IMR-90 (cell line): ENCODE measurements at regions not wholly inside any gene's neighbourhood (a gene's known extent, or its start where the extent isn't known, plus 50 kb on each side); places are given as distances from the start of the nearest gene placed in this dataset.

ENCODE experiments used
- ATAC-seq: fragments of 200-7000 bp; cut with Tn5 transposase; 2 replicates; pipeline ENCODE4 v1.9.1; 2020; ENCODE audit warnings: low read depth, mild to moderate bottlenecking, moderate library complexity
- BruUV-seq: library from RNA; stranded (reverse); fragments of 400-500 nt; replicated peaks from 2 replicates; lab custom pipeline; 2021; lab: Mats Ljungman, UMichigan
- CTCF ChIA-PET: fragments of 300-600 bp; formaldehyde crosslinking; extraction: SDS; loops from one replicate; lab custom pipeline; 2021; ENCODE audit warnings: antibody characterized with exemption; lab: Yijun Ruan, JAX
- POLR2A ChIA-PET: fragments of 300-600 bp; sonication (Branson Sonifier 250); formaldehyde crosslinking; loops from one replicate; lab custom pipeline; 2022; ENCODE audit warnings: antibody characterized with exemption; ENCODE audit not compliant: unreplicated experiment; lab: Charles Lee
- DNase-seq: peaks from one replicate; pipeline ENCODE4 v3.0.0; 2013
- H2AFZ ChIP-seq: replicated peaks from 2 replicates; pipeline ENCODE3; 2013; ENCODE audit warnings: low read length, mild to moderate bottlenecking; ENCODE audit not compliant: poor library complexity
- H2AK5ac ChIP-seq: 2 replicates; pipeline ENCODE4 v1.6.1; 2013; ENCODE audit warnings: low read depth, low read length, inconsistent platforms
- H2AK9ac ChIP-seq: replicated peaks from 2 replicates; pipeline ENCODE3; 2013; ENCODE audit warnings: mild to moderate bottlenecking, low read depth, low read length, moderate library complexity; ENCODE audit not compliant: poor library complexity
- H2BK120ac ChIP-seq: 2 replicates; pipeline ENCODE4 v1.6.1; 2013; ENCODE audit warnings: low read depth, low read length, inconsistent platforms
- H2BK15ac ChIP-seq: 3 replicates; pipeline ENCODE4 v1.6.1; 2013; ENCODE audit warnings: low read depth, low read length, inconsistent platforms
- H2BK20ac ChIP-seq: 2 replicates; pipeline ENCODE4 v1.6.1; 2013; ENCODE audit warnings: low read depth, mild to moderate bottlenecking, inconsistent platforms, low read length, moderate library complexity
- H2BK5ac ChIP-seq: 2 replicates; pipeline ENCODE4 v1.6.1; 2013; ENCODE audit warnings: mild to moderate bottlenecking, low read depth, low read length, inconsistent platforms; ENCODE audit not compliant: poor library complexity, severe bottlenecking
- H3K14ac ChIP-seq: replicated peaks from 2 replicates; pipeline ENCODE4 v1.6.1; 2013; ENCODE audit warnings: low read depth, low read length, inconsistent platforms
- H3K18ac ChIP-seq: 2 replicates; pipeline ENCODE4 v1.6.1; 2013; ENCODE audit warnings: low read depth, low read length, control low read depth
- H3K23ac ChIP-seq: 2 replicates; pipeline ENCODE4 v1.6.1; 2013; ENCODE audit warnings: low read depth, low read length, inconsistent platforms
- H3K27ac ChIP-seq: 2 replicates; pipeline ENCODE4 v1.5.1; 2013; ENCODE audit warnings: mild to moderate bottlenecking, control low read depth, low read length; ENCODE audit not compliant: insufficient read depth
- H3K27me3 ChIP-seq: 2 replicates; pipeline ENCODE4 v1.6.1; 2013; ENCODE audit warnings: low read length; ENCODE audit not compliant: control insufficient read depth, insufficient read depth
- H3K36me3 ChIP-seq: 2 replicates; pipeline ENCODE4 v1.6.1; 2013; ENCODE audit warnings: low read length, mixed read lengths; ENCODE audit not compliant: control insufficient read depth, insufficient read depth
- H3K4ac ChIP-seq: 2 replicates; pipeline ENCODE4 v1.6.1; 2013; ENCODE audit warnings: low read depth, low read length, inconsistent platforms
- H3K4me1 ChIP-seq: 2 replicates; pipeline ENCODE4 v1.6.1; 2013; ENCODE audit warnings: low read length, mixed read lengths; ENCODE audit not compliant: control insufficient read depth, insufficient read depth
- H3K4me2 ChIP-seq: 2 replicates; pipeline ENCODE4 v1.6.1; 2013; ENCODE audit warnings: low read depth, mild to moderate bottlenecking, control low read depth, low read length, moderate library complexity
- H3K4me3 ChIP-seq: 2 replicates; pipeline ENCODE4 v1.5.1; 2013; ENCODE audit warnings: low read depth, mild to moderate bottlenecking, control low read depth, low read length, moderate library complexity; ENCODE audit not compliant: insufficient read depth
- H3K56ac ChIP-seq: 2 replicates; pipeline ENCODE4 v1.6.1; 2013; ENCODE audit warnings: low read length, inconsistent platforms; ENCODE audit not compliant: insufficient read depth; ENCODE audit errors: extremely low read depth
- H3K79me1 ChIP-seq, 2 experiments: 2 replicates each; pipeline ENCODE4 v1.6.1; 2013; ENCODE audit warnings: low read length in 2 of 2, inconsistent platforms in 1 of 2, low read depth in 1 of 2
- H3K9ac ChIP-seq: 2 replicates; pipeline ENCODE4 v1.6.1; 2013; ENCODE audit warnings: low read depth, low read length, control low read depth
- H3K9me1 ChIP-seq: 2 replicates; pipeline ENCODE4 v1.6.1; 2013; ENCODE audit warnings: low read length, inconsistent platforms; ENCODE audit not compliant: insufficient read depth
- H3K9me3 ChIP-seq: 2 replicates; pipeline ENCODE4 v1.6.1; 2013; ENCODE audit warnings: low read length; ENCODE audit not compliant: control insufficient read depth, insufficient read depth
- H4K20me1 ChIP-seq: 2 replicates; pipeline ENCODE4 v1.6.1; 2013; ENCODE audit warnings: low read length, inconsistent platforms; ENCODE audit not compliant: insufficient read depth
- H4K5ac ChIP-seq: 2 replicates; pipeline ENCODE4 v1.6.1; 2013; ENCODE audit warnings: mild to moderate bottlenecking, low read depth, low read length, control low read depth
- H4K8ac ChIP-seq, 2 experiments: 2 replicates each; pipeline ENCODE4 v1.6.1; 2013; ENCODE audit warnings: low read depth in 2 of 2, low read length in 2 of 2, control low read depth in 1 of 2, inconsistent platforms in 1 of 2
- H4K91ac ChIP-seq: 2 replicates; pipeline ENCODE4 v1.6.1; 2013; ENCODE audit warnings: low read depth, low read length, inconsistent platforms; ENCODE audit not compliant: insufficient read depth
- BHLHE40 ChIP-seq: fragments of 150-350 bp; IDR thresholded peaks from 2 replicates; pipeline ENCODE4 v1.6.1; 2016; ENCODE audit warnings: mild to moderate bottlenecking, low read depth, low read length
- CEBPB ChIP-seq: IDR thresholded peaks from 2 replicates; pipeline ENCODE4 v1.6.1; 2012; ENCODE audit warnings: low read depth, low read length, improper control_type of control experiment
- CHD1 ChIP-seq: IDR thresholded peaks from 2 replicates; pipeline ENCODE4 v1.6.1; 2012; ENCODE audit warnings: low read depth, low read length, improper control_type of control experiment
- ELK1 ChIP-seq: fragments of 150-350 bp; IDR thresholded peaks from 2 replicates; pipeline ENCODE4 v1.6.1; 2016; ENCODE audit warnings: low read depth, mild to moderate bottlenecking, low read length, moderate library complexity, borderline replicate concordance
- FOS ChIP-seq: fragments of 150-350 bp; IDR thresholded peaks from 2 replicates; pipeline ENCODE4 v1.6.1; 2016; ENCODE audit warnings: low read depth, low read length
- MAFK ChIP-seq: IDR thresholded peaks from 2 replicates; pipeline ENCODE4 v1.6.1; 2012; ENCODE audit warnings: low read depth, low read length, improper control_type of control experiment
- MAZ ChIP-seq: IDR thresholded peaks from 2 replicates; pipeline ENCODE4 v1.6.1; 2012; ENCODE audit warnings: low read depth, mild to moderate bottlenecking, low read length, improper control_type of control experiment, moderate library complexity, borderline replicate concordance
- MXI1 ChIP-seq: IDR thresholded peaks from 2 replicates; pipeline ENCODE4 v1.6.1; 2012; ENCODE audit warnings: low read depth, mild to moderate bottlenecking, low read length, moderate library complexity, borderline replicate concordance
- NFE2L2 ChIP-seq: fragments of 150-350 bp; IDR thresholded peaks from 2 replicates; pipeline ENCODE4 v1.6.1; 2016; ENCODE audit warnings: low read depth, mild to moderate bottlenecking, low read length
- POLR2A ChIP-seq: IDR thresholded peaks from 2 replicates; pipeline ENCODE4 v1.6.1; 2012; ENCODE audit warnings: mild to moderate bottlenecking, low read depth, low read length
- RAD21 ChIP-seq: IDR thresholded peaks from 2 replicates; pipeline ENCODE4 v1.6.1; 2012; ENCODE audit warnings: low read length, improper control_type of control experiment
- RCOR1 ChIP-seq: IDR thresholded peaks from 2 replicates; pipeline ENCODE4 v1.6.1; 2012; ENCODE audit warnings: mild to moderate bottlenecking, low read length, improper control_type of control experiment; ENCODE audit not compliant: insufficient replicate concordance
- RFX5 ChIP-seq: IDR thresholded peaks from 2 replicates; pipeline ENCODE4 v1.8.0; 2012; ENCODE audit warnings: low read depth, mild to moderate bottlenecking, low read length, moderate library complexity
- SMC3 ChIP-seq: fragments of 150-350 bp; IDR thresholded peaks from 2 replicates; pipeline ENCODE4 v1.6.1; 2016; ENCODE audit warnings: low read depth, mild to moderate bottlenecking, antibody characterized with exemption, low read length, moderate library complexity
- USF2 ChIP-seq: fragments of 150-350 bp; IDR thresholded peaks from 2 replicates; pipeline ENCODE4 v1.6.1; 2017; ENCODE audit warnings: mild to moderate bottlenecking, antibody characterized with exemption, low read length, low read depth
- WGBS, 2 experiments: methylation state at CpG; one replicate each; pipeline versions ENCODE4 v1.1.5 to v1.1.7; 2013; ENCODE audit warnings: missing lambda C conversion rate in 2 of 2; ENCODE audit not compliant: insufficient read length in 1 of 2; ENCODE audit errors: extremely low coverage in 2 of 2; 5-methylcytosine and 5-hydroxymethylcytosine counted together
- dilution Hi-C: fragments of 300-500 bp; cut with HindIII; formaldehyde crosslinking; loops from one replicate; pipeline ENCODE4 v1.14.3; 2018; ENCODE audit warnings: low sequenced_read_pairs; ENCODE audit not compliant: unreplicated experiment
- in situ Hi-C: fragments of 300-500 bp; cut with MboI; formaldehyde crosslinking; loops from 3 replicates; pipeline ENCODE4 v1.14.3; 2019; ENCODE audit warnings: low sequenced_read_pairs, inconsistent platforms, mixed read lengths
- intact Hi-C: fragments of 100-400 bp; cut with micrococcal nuclease; formaldehyde crosslinking; loops from 2 replicates; pipeline ENCODE4 v1.10.0; 2022
- TF ChIP-seq, protein P1 (sequence below): conservative IDR thresholded peaks from 2 replicates; pipeline ENCODE4 v1.5.1; 2012; ENCODE audit warnings: mild to moderate bottlenecking, low read depth, low read length, improper control_type of control experiment

DNA sequence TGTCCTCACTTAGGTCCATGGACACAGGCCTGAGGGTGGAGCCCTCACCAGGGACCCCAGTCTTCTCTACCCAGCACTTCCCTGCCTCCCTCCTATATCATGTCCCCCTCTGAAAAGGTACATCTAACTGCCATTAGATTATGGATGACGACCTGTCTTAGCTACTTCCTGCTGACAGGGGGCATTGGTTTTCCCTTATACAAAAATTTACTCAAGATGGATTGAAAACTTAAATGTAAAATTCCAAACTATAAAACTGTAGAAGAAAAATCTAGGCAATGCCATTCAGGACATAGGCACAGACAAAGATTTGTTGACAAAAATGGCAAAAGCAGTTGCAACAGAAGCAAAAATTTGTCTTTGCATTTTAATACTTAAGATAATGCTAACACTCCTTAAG lies 623.2 kb upstream of the FAM174A start:
- Histone ChIP-seq H3K4ac (no peak overlapping the region), H3K9ac (no peak overlapping the region), H2BK5ac (no peak overlapping the region), H3K27me3 (no peaks in the 10 kb centered on the region), H2BK120ac (no peak overlapping the region), H2BK15ac (no peak overlapping the region), H4K91ac (no peak overlapping the region), H2BK20ac (no peak overlapping the region), H3K56ac (no peak overlapping the region), H2AK5ac (no peak overlapping the region), H2AFZ (no peak overlapping the region), H4K20me1 (no peaks in the 10 kb centered on the region), H4K8ac (no peak overlapping the region), H3K23ac (no peak overlapping the region), H2AK9ac (no peak overlapping the region), H3K18ac (no peak overlapping the region), H3K4me3 (no peak overlapping the region), H3K14ac (no peak overlapping the region), H3K4me2 (no peak overlapping the region), H3K36me3 (no peaks in the 10 kb centered on the region), H3K4me1 (no peaks in the 10 kb centered on the region), H3K79me1 (no peaks in the 10 kb centered on the region), H3K27ac (no peak overlapping the region), H3K9me1 (no peaks in the 10 kb centered on the region), H4K5ac (no peak overlapping the region), H3K9me3 (peaks cover 5% of the 10 kb centered on the region; the same call in 1 of the 2 replicates)
- intact Hi-C loops (no loop called here), dilution Hi-C loops (no loop called here), in situ Hi-C loops (no loop called here)
- CTCF ChIA-PET: no interaction called here
- BruUV-seq: no TSS peak
- ATAC-seq (no peak), DNase-seq (no peak)
- TF ChIP-seq RCOR1: no peak
- TF ChIP-seq RAD21: no peak
- no peak for TF ChIP-seq BHLHE40
- no peak for TF ChIP-seq NFE2L2
- TF ChIP-seq MAFK: no peak
- TF ChIP-seq POLR2A: no peak
- no peak for TF ChIP-seq USF2
- no peak for TF ChIP-seq ELK1
- TF ChIP-seq CHD1: no peak
- no peak for TF ChIP-seq FOS
- no peak for TF ChIP-seq MXI1
- no peak for TF ChIP-seq CEBPB
- TF ChIP-seq RFX5: no peak
- TF ChIP-seq, protein P1, sequence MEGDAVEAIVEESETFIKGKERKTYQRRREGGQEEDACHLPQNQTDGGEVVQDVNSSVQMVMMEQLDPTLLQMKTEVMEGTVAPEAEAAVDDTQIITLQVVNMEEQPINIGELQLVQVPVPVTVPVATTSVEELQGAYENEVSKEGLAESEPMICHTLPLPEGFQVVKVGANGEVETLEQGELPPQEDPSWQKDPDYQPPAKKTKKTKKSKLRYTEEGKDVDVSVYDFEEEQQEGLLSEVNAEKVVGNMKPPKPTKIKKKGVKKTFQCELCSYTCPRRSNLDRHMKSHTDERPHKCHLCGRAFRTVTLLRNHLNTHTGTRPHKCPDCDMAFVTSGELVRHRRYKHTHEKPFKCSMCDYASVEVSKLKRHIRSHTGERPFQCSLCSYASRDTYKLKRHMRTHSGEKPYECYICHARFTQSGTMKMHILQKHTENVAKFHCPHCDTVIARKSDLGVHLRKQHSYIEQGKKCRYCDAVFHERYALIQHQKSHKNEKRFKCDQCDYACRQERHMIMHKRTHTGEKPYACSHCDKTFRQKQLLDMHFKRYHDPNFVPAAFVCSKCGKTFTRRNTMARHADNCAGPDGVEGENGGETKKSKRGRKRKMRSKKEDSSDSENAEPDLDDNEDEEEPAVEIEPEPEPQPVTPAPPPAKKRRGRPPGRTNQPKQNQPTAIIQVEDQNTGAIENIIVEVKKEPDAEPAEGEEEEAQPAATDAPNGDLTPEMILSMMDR: no peak
- no peak for TF ChIP-seq SMC3
- TF ChIP-seq MAZ: no peak
- POLR2A ChIA-PET: no interaction called here
- WGBS, 2 experiments: no CpG with 5 or more reads among the region's 1 CpG
